ENCODE measurements at regions not wholly inside any gene's neighbourhood (a gene's known extent, or its start where the extent isn't known, plus 50 kb on each side); places are given as distances from the start of the nearest gene placed in this dataset.

- peak; percentile 33 for DNase-seq
Measured at GRCh38 chr5:56480705-56481427, 247.7 kb upstream of the ANKRD55 start.

- DNase-seq, result peak; percentile 13
Measured at GRCh38 chr5:56480078-56480704, 247.1 kb upstream of the ANKRD55 start.

- no peak for DNase-seq
Measured at GRCh38 chr5:56479696-56480077, 246.6 kb upstream of the ANKRD55 start.

- DNase-seq, result no peak
Measured at GRCh38 chr5:56479126-56479525, 246.0 kb upstream of the ANKRD55 start.

- DNase-seq, result no peak
Measured at GRCh38 chr5:56478062-56478461, 244.9 kb upstream of the ANKRD55 start.

- DNase-seq, result no peak
Measured at GRCh38 chr5:56476487-56476856, 243.3 kb upstream of the ANKRD55 start.

- DNase-seq, result no peak
Measured at GRCh38 chr5:56475689-56476486, 242.8 kb upstream of the ANKRD55 start.

- DNase-seq, result no peak
Measured at GRCh38 chr5:56471707-56472106, 238.6 kb upstream of the ANKRD55 start.

GRCh38 chr5:56470007-56470406 is 236.9 kb upstream of the ANKRD55 start:
- DNase-seq, result no peak

- DNase-seq, result no peak
Measured at GRCh38 chr5:56468277-56468676, 235.1 kb upstream of the ANKRD55 start.

- no peak for DNase-seq
Measured at GRCh38 chr5:56467176-56467717, 234.1 kb upstream of the ANKRD55 start.

- DNase-seq, result no peak
Measured at GRCh38 chr5:56466136-56466816, 233.1 kb upstream of the ANKRD55 start.

- no peak for DNase-seq
Measured at GRCh38 chr5:56465769-56466135, 232.6 kb upstream of the ANKRD55 start.

GRCh38 chr5:56464935-56465768 is 232.0 kb upstream of the ANKRD55 start:
- DNase-seq, result no peak

- no peak for DNase-seq
Measured at GRCh38 chr5:56463944-56464571, 230.9 kb upstream of the ANKRD55 start.

GRCh38 chr5:56461584-56461983 is 228.5 kb upstream of the ANKRD55 start:
- no peak for DNase-seq

GRCh38 chr5:56460681-56461191 is 227.6 kb upstream of the ANKRD55 start:
- no peak for DNase-seq

- no peak for DNase-seq
Measured at GRCh38 chr5:56460195-56460546, 227.0 kb upstream of the ANKRD55 start.

GRCh38 chr5:56459394-56460194 is 226.5 kb upstream of the ANKRD55 start:
- no peak for DNase-seq
